Medulla oblongata (tissue), 1 donor: ENCODE measurements at regions not wholly inside any gene's neighbourhood (a gene's known extent, or its start where the extent isn't known, plus 50 kb on each side); places are given as distances from the start of the nearest gene placed in this dataset.
"Not testable (repeated sequence)": the region's sequence is repeated elsewhere in the genome, so short reads cannot be mapped to it uniquely, and the experiment has no call there.

Experiments used
- DNase-seq: peaks from one replicate; pipeline ENCODE4 v3.0.0-alpha.2; 2015; ENCODE audit errors: extremely low spot score

DNA sequence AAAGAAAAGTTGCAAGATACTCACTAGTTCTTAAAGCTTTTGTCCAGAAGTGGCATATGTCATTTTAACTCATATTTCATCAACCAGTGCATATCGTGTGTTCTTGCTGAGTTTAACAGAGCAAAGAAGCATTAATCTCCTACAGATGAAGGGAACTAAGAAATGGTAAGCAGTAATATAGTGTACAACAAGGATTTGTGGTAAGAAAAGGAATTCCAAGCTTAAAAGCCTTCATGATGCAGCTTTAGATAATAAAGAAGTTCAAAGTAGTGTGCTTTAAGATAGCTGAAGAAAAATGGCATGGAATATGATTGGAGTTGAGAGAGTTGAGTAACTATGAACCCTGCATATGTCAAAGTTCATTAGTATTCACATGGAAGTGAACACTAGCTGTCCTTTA, 649.8 kb upstream of the FSHR start:
- DNase-seq, result no peak

DNA sequence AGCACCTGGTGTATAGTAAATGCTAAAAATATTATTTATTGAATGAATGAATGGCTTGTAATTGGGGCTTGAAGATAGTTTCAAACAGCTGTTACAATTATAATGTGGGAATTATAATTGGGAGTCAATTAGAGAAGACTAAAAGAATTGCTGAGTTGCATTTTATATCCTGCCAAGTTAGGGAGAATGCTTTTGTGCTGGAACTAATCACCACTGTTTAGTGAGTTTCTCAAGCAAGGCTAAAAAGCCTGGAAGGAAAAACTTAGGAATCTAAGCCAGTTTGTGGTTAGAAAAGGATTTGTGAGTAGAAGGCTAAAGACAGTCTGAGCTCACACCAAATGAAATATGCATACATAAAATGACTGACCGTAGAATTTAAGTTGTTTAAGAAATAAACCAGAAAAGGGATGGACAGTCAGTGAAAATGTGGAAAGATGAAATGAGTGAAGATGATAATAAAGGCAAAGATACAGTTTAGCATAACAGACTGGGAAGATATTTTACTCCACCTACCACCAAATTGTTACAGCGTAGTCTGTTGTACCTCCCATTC, 647.7 kb upstream of the FSHR start:
- DNase-seq, result peak; percentile 9

DNA sequence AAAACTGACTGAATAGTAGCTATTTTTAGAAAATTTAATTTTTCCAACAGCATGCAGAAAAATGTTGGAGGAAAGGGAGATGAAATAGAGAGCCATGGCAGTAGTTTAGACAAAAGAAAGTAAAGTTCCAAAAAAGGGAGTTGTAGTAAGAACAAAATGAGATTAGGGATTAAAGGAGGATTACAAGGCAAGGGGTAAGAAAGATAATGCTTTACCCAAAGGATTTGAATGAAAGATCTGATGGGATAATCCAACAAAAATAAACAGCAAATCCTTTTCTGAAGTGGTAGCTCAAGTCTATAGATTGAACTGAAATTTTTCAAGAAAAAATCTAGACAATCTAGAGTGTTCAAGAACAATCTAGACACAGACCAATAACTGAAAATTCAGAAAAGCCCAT, 644.3 kb upstream of the FSHR start:
- no peak for DNase-seq

DNA sequence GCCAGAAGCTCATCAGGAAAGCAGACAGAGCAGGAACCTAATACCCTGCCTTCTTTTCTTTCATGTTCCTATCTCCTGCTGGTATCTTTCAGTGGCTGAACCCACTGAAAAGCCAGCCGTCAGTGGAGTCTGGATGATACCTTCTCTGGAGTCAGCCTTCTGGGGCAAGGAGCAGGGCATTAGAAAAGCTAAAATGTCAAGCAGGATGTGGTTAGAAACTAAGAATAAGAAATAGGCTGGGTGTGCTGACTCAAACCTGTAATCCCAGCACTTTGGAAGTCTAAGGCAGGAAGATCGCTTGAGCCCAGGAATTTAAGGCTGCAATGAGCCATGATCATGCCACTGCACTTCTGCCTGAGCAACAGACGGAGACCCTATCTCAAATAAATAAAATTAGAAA, 642.0 kb upstream of the FSHR start:
- no peak for DNase-seq

DNA sequence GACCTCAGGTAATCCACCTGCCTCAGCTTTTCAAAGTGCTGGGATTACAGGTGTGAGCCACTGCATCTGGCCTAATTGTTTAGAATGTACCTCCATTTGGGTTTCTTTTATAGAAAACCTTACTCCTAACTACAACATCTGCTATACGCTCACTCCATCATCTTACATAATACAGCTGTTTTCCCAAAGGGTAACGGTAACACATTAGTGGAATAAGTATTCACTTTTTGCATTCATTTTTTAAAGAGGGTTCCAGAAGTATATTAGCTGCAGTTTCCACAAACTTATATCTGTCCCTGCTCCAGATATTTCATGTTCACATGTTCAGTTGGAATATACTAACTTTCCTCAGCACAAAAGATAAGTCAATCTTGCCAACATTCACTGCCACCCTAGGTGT, 640.1 kb upstream of the FSHR start:
- DNase-seq, result no peak

DNA sequence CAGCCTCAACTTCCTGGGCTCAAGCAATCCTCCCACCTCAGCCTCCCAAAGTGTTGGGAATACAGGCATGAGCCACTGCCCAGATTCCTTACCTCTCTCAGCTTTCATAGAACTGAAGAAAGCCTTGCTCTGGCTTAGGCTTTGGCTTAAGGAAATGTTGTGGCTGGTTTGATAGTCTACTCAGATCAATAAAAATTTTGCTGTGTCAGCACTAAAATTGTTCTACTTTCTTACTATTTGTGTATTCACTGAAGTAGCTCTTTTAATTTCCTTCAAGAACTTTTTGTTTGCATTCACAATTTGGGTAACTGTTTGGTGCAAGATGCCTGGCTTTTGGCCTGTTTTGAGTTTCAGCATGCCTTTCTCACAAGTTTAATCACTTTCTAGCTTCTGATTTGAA, 634.0 kb upstream of the FSHR start:
- no peak for DNase-seq

DNA sequence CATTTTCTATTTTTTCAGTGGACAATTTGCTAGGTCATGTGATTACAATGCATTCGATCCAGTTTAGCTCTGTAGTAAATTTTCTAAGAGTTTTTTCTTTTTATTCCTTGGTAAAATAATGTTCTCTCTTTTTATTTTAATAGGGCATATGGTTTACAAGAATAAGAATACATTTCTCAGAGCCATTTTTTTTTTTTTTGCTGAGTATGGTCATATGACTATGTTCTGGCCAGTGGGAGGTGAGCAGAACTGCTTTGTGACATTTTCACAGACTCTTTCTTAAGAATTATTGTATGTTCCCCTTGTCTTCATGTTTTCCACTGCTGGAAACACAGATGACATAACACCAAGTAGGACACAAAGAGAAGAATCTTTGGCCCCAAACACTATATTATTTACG, 626.6 kb upstream of the FSHR start:
- DNase-seq, result no peak

DNA sequence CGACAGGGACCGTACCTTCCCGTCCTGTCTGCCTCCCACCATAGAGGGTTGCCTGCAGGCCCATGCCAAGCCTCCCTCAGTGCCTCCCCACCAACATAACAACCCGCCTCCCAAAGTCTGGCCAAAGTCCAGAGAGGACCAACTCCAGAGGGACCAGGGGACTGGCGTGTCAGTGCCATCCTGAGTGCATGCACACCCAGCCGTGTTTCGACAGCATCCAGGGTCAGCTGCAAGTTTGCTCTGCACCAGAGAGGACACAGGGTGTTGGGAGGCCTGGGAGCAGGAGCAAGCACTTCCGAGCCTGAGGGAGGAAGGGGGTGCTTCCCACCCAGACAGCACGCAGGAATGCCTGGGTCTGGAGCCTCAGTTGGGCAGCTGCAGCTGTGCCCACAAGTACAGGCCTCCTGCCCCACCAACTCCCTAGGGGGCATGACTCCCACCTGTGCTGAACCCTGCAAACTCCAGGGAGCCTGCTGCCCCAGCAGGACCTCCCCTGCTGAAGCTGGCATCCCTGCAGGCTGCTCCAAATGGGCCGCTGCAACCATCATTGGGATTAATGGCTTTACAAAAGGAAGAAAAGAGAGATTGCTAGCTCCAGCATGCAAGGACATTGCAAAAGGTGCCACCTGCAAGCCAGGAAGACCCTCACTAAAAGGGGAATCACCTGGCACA, 618.1 kb upstream of the FSHR start:
- DNase-seq, result no peak

DNA sequence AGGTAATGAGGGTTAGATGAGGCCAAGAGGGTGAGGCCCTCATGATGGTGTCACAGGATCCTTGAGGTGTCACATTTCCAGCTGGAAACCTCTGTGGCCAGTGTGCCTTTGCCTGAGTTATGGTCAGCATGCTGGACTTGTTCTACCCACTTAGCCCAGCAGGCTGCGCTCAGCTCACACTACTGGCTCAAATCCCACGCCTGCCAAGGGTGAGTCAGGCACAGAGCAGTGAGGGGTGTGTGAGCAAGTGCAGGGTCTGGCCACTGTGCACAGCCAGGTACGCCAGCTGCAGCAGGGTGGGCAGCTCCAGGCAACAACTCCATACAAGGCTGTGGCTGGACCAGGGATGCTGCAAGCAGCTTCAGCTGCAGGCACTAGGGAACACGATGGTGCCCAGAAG, 616.6 kb upstream of the FSHR start:
- DNase-seq, result peak; percentile 75

DNA sequence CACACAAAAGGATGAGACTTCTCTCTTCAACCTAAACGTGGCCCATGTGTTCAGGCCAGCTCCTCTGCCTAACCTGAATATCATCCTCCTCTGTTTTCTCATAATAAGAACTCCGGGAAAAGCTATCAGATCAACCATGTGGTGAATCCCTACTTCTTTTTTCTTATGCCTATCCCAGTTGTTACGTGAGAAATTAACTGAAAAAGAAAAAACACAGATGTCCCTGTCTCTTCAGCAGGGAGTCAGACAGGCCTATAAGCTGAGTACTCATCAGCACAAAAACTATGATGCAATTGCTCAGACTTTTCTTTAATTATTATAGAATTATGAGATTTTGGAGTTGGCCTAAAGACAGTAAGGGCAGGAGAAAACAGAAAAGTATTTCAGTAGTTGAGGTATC, 613.0 kb upstream of the FSHR start:
- no peak for DNase-seq

DNA sequence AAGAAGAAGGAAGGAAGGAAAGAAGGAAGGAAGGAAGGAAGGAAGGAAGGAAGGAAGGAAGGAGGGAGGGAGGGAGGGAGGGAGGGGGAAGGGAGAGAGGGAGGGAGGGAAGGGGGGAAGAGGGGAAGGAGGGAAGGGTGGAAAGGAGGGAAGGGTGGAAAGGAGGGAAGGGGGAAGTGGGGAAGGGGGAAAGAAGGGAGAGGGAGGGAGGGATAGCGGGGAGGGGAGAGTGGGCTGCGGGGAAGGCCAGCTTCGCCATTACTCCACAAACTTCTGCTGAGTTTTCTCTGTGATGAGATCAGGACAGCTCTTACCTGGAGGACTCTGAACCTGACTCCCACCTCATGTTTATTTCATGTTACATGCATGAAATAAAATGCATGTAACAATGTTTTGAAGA, 601.5 kb upstream of the FSHR start:
- DNase-seq, result no peak

DNA sequence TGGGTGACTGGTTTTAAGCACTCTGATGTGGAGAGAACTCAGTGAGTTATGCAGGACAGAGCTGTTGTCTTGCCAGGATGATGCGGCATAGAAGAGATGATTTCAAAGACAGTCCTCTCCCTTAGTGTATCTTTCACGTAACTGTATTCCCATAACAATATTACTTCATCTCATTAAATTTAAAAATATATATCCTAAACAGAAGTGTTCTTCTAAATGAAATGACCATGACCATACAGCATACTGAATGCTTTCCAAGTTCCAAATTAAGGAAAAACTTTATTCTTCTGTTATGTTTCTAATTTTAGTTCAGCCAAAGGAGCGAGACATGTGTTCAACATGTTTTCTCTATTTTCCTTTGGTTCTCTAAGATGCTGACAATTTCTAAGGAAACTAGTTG, 600.1 kb upstream of the FSHR start:
- DNase-seq, result no peak

DNA sequence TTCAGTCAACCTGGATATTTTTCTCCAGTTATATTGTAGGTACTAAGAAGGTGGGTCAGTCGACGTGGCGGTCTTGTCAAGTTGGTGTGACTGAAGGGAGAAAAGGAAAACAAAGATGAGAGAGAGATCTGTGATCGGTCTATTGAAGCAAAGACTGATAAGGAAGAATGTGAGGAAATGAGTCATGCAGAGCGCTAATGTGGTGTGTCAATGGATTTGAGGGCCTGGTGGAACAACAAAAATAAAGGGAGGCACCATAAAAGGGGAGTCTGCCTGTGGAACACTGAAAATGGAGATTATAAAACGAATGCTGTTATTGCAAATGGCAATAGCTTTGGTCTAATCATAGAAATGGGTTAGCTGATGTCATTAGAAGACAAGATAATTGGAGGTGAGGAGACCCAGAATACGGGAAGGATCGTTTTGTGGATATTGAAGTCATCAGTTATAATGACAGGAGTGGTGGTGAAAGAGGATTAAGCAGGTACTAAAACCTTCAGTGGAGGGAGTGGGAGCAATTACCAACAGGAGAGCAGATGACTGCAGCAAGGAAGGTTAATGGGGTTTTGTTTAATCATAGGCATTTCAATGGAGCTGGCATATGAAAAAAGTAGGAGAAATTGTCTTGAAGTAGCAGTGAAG, 599.1 kb upstream of the FSHR start:
- no peak for DNase-seq

DNA sequence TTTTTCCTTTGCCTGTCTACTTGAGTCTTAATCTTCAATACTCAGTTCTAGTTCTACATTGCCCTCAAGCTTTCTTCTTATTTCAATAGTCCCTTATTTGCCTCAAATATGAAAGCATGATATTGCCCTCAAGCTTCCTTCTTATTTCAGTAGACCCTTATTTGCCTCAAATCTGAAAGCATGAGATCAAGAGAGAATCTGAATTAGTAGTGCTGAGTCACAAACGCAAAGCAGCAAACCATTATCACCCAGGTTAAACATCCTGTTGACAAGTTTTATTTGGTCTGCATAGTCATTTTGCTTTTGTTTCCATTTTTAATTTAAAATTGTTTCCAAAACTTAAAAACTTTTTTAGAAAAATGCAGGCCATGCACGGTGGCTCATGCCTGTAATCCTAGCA, 583.3 kb upstream of the FSHR start:
- no peak for DNase-seq

DNA sequence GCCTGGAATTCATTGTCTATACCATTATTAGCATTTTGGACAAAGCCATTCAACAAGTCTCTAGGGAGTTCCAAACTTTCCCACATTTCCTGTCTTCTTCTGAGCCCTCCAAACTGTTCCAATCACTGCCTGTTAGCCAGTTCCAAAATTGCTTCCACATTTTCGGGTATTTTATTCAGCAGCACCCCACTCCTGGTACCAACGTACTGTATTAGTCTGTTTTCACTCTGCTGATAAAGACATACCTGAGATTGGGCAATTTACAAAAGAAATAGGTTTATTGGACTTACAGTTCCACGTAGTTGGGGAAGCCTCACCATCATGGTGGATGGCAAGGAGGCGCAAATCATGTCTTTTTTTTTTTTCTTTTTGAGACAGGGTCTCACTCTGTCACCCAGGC, 578.6 kb upstream of the FSHR start:
- DNase-seq, result not testable (repeated sequence)

DNA sequence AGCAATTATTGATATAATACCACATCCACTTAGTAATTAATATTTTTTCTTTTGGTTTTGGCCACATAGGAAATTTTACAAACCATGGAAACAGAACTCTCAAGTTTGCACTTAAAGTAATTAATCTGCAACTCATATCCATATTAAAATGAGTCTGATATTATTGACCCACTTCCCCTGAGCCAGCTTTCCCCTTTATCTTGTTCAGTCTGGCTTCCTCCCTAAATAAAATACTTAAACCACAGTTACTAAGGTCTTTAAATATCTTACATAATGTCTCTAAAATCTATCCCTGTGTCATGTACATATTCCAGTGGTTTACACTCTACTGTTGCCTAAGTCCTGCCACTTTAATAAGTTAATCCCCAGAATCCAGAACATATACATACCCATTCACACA, 564.9 kb upstream of the FSHR start:
- no peak for DNase-seq

DNA sequence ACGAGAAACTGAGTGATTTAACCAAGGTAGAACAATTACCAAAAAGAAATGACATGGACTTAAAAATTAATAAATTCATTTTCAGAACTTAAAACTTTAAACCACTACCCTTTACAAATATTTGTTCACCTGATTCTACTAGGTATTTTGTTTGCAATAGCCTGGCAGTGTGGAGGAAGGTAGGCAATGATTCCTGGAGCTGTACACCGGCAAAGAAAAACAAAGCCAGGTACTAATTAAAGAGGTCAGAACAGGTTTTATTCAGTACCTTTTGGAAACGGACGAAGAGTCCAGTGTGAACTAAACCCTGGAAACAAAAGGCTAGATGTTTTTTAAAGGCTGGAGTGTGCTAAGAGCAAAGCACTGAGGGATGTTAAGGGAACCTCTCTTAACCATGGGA, 561.3 kb upstream of the FSHR start:
- no peak for DNase-seq

DNA sequence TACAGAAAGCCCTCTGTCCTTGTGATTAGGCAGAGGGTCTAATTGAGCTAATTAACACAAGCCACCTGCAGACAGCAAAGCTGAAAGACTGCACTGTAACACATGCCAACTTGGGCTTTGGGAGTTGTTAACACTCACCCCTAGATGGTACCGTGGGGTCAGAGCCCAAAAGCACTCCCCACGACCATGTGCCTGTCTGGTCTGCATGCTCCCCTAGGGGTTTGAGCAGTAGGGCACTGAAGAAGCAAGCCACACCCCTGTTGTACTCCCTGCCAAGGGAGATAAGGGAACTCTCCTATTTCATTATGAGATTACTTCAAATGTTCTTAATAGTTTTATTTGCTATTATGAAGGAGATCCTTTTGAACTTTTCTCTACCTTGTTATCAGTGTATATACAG, 560.1 kb upstream of the FSHR start:
- no peak for DNase-seq

DNA sequence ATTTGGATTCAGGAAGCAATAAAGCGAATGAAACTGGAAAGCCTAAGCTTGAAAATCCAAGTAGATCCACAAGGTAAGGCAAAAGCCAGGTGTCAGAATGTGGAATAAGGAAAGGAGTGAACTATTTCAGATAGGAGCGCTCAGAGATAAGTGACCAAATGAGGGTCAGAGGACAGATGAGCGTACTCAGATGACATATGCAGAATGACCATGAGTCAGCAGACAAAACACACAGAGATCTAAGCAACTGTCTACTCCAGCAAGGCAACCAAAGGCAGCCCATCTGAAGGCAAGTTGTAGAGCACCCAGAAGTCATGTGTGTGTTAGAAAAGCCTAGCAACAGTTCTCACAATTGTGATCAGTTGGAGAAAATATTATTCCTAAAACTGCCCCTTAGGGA, 548.4 kb upstream of the FSHR start:
- no peak for DNase-seq

DNA sequence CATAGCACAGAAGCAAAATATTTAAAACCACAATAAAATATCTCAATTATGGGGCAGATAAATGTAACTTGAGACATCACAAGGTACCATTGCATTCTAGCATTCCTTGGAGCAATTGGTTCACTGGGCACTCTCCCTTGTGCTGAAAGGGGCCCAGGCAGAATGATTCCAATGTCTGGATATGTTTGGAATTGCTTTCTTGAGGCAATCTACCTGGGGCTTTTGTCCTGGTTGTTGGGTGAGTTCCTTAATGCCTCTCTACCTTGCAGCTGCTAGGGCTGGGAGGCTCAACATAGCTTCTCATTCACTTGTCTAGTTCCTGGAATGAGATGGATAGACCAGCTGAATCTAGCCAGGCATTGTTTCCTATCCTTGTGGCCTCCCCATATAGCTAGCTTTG, 539.6 kb upstream of the FSHR start:
- no peak for DNase-seq

DNA sequence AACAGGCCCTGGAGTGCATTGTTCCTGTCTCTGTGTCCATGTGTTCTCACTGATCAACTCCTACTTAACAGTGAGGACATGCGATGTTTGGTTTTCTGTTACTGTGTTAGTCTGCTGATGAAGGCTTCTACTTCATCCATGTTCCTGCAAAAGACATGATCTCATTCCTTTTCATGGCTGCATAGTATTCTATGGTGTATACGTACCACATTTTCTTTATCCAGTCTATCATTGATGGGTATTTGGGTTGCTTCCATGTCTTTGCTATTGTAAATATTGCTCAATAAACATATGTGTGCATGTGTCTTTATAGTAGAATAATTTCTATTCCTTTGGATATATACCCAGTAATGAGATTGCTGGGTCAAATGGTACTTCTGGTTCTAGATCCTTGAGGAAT, 537.7 kb upstream of the FSHR start:
- not testable (repeated sequence) for DNase-seq

DNA sequence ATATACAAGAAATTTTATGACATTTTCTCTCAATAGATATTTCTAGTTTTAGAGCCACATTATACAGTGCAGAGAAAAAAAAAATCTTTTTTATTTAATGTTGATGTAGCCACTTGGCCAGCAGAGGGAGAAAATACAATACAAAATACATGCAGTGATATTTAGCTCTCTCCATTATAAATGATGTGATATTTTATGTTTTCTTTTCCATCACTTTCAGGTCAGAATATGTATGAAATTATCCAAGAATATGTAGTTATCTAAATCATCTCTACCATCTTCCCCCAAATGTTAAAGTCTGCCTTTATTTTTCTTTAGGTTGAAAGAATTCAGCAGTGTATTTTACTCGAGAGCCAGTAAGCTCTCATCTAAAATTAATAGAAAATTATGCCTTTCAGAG, 533.6 kb upstream of the FSHR start:
- DNase-seq, result peak; percentile 14

DNA sequence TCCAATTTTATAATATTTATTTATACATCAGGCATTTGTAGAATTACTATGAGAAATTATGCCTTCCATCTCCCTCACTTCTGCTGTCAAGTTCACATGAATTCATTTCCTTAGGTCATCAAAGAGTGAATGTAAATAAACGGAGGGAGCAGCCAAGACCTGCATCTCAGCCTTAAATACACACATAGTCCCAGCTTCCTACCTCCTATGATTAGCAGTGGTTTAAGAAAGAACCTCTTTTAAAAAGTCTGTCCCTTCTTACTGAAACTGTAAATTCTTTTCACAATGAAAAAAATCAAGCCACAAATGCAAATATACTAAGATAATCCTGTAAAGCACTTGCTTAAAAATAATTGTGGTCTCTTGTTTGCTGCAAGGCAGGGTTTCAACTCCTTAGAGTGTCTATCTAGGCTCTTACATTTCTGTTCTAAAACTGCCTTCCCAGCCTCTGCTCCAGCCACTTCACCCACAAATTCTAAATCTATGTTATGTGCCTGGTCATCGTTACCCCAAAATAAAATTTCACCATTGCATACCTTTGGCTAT, 532.7 kb upstream of the FSHR start:
- DNase-seq, result no peak
